22Rv1 (cell line): ENCODE measurements at regions not wholly inside any gene's neighbourhood (a gene's known extent, or its start where the extent isn't known, plus 50 kb on each side); places are given as distances from the start of the nearest gene placed in this dataset.

ENCODE experiments used
- CTCF ChIP-seq: fragments of 450-650 bp; IDR thresholded peaks from 2 replicates; pipeline ENCODE4 v1.5.1; 2017; ENCODE audit warnings: mild to moderate bottlenecking
- ZFX ChIP-seq: fragments of 450-650 bp; IDR thresholded peaks from 2 replicates; pipeline ENCODE4 v1.6.1; 2017; ENCODE audit warnings: antibody characterized with exemption, borderline replicate concordance

DNA sequence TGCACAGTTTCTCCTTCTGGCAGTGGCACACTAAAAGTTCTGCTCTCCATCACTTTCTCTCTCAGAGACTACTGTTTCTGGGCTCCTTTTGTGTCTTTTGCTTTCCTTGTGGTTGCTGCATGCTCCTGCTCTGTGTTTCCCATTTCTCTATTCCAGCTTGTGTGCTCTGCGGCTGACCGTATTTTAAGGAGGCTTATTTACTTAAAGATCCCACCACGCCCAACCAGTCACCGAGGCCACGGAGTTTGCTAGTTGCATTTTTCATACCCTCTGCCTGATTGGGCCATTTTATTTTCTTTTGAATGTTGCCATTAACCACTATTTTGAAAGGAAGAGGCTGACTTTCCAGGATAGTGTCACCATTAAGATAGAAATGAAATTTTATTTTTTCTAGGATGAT is 626.4 kb upstream of the MMS22L start:
- TF ChIP-seq CTCF = no peak
- TF ChIP-seq ZFX = no peak
